ACC112 (cell line): ENCODE measurements at regions not wholly inside any gene's neighbourhood (a gene's known extent, or its start where the extent isn't known, plus 50 kb on each side); places are given as distances from the start of the nearest gene placed in this dataset.

Experiments used
- H2AFZ ChIP-seq: fragments of 200-600 bp; sonication (generic); one replicate; pipeline ENCODE4 v1.6.0; 2017; ENCODE audit warnings: antibody characterized with exemption, low read length; ENCODE audit not compliant: unreplicated experiment
- H3K27ac ChIP-seq: fragments of 200-600 bp; sonication (generic); 2 replicates; pipeline ENCODE4 v1.5.1; 2014; ENCODE audit warnings: low read depth, mild to moderate bottlenecking, antibody characterized with exemption, low read length, moderate library complexity
- H3K27me3 ChIP-seq: fragments of 200-600 bp; sonication (generic); 2 replicates; pipeline ENCODE4 v1.6.1; 2014; ENCODE audit warnings: mild to moderate bottlenecking, antibody characterized with exemption, low read length, moderate library complexity, mixed read lengths; ENCODE audit not compliant: insufficient read depth
- H3K36me3 ChIP-seq: fragments of 200-600 bp; sonication (generic); 2 replicates; pipeline ENCODE4 v1.6.1; 2016; ENCODE audit warnings: mild to moderate bottlenecking, antibody characterized with exemption, low read length, moderate library complexity, mixed read lengths; ENCODE audit not compliant: insufficient read depth
- H3K4me1 ChIP-seq: fragments of 200-600 bp; sonication (generic); one replicate; pipeline ENCODE4 v1.6.1; 2016; ENCODE audit warnings: low read length, mixed read lengths; ENCODE audit not compliant: insufficient read depth, unreplicated experiment, control insufficient read depth
- H3K4me3 ChIP-seq: fragments of 200-600 bp; sonication (generic); 2 replicates; pipeline ENCODE4 v1.5.1; 2014; ENCODE audit warnings: mild to moderate bottlenecking, low read depth, low read length
- H3K79me2 ChIP-seq: fragments of 200-600 bp; sonication (generic); one replicate; pipeline ENCODE4 v1.6.0; 2016; ENCODE audit warnings: low read length; ENCODE audit not compliant: control insufficient read depth, unreplicated experiment, insufficient read depth

DNA sequence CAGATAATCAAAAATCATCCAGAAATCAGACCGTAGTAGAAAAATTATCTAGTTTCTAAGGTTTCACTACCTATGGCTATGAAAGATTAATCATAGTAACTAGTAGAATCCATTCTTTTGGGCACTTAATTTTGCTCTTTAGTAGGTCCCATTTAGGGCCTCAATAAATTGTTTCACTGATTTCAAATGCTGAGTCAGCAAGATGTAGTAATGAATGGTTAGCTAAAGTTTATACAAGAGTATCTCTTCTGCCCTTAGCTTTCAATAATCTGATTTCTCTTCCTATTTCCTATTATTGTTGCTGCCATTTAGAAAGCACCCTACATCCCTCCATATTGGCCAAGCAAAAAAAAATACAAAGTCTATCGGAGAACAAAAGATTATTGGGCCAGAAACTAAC lies 283.2 kb upstream of the PCDH10 start:
- Histone ChIP-seq H2AFZ (no peak overlapping the region), H3K79me2 (no peaks in the 10 kb centered on the region)

DNA sequence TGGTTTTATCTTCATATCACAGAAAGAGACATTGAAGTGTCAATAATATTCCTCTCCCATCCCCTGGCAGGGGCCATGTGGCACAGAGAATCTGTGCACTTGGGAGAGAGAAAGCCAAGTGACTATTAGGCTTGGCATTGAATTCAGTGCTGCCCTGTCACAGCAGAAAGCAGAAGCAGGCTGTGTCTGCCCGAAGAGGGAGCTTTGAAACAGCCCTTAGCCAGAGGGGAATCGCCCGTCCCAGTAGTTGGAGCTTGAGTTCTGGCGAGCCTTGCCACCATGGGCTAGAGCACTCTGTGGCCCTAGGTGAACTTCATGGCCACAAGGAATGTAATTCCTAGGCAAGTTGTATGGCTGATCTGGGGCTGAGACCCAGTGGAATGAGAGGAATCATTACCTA lies 282.5 kb upstream of the PCDH10 start:
- no peak overlapping the region for H3K27ac ChIP-seq
- no peaks in the 10 kb centered on the region for H3K27me3 ChIP-seq
- H3K4me1 ChIP-seq: no peaks in the 10 kb centered on the region
- H3K36me3 ChIP-seq: no peaks in the 10 kb centered on the region
- H3K79me2 ChIP-seq: no peaks in the 10 kb centered on the region
- no peak overlapping the region for H2AFZ ChIP-seq
- H3K4me3 ChIP-seq: no peak overlapping the region

More for the DNA sequence above, 283.2 kb upstream of the PCDH10 start:
- no peaks in the 10 kb centered on the region for H3K36me3 ChIP-seq
- no peaks in the 10 kb centered on the region for H3K27me3 ChIP-seq
- no peak overlapping the region for H3K27ac ChIP-seq
- H3K4me1 ChIP-seq: no peaks in the 10 kb centered on the region
- no peak overlapping the region for H3K4me3 ChIP-seq

DNA sequence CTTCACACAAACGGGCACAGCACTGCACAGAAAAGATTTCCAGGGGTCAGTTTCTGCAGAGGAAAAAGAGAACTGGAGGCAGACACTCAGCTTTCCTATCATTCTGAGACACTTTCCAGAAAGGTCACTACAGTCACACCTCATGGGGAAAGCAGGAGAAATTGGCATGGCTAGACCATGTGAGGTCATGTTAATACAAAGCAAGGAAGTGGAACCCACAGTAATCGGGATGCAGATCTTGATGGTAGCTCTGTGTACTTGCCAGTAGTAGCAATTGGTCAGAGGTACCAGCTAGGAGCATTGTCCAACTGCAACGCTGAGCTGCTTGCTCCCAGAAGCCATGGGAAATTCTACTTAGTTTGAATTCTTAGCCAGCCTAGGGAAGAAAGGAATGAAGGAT lies 255.3 kb upstream of the PCDH10 start:
- no peaks in the 10 kb centered on the region for H3K36me3 ChIP-seq
- H3K4me3 ChIP-seq: no peak overlapping the region
- no peaks in the 10 kb centered on the region for H3K27me3 ChIP-seq
- H3K27ac ChIP-seq: no peak overlapping the region
- no peak overlapping the region for H2AFZ ChIP-seq
- H3K79me2 ChIP-seq: no peaks in the 10 kb centered on the region
- no peaks in the 10 kb centered on the region for H3K4me1 ChIP-seq

DNA sequence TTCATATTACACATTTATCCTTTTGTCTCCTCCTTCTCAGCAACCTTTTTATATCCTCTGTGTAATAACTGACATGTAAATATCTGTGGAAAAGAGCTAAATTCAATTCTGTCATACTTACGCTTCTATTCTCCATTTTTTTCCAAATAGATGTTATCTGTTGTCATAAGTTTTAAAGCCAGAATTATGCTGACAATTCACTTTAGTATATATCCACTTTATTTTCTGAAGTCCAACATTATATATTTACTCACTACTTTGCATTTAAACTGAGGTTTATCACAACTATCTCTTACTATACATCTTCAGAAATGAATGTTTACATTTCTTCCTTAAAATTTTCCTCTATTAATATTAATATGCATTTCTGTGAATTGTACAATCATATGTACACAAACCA lies 247.9 kb upstream of the PCDH10 start:
- H3K79me2 ChIP-seq: no peaks in the 10 kb centered on the region

DNA sequence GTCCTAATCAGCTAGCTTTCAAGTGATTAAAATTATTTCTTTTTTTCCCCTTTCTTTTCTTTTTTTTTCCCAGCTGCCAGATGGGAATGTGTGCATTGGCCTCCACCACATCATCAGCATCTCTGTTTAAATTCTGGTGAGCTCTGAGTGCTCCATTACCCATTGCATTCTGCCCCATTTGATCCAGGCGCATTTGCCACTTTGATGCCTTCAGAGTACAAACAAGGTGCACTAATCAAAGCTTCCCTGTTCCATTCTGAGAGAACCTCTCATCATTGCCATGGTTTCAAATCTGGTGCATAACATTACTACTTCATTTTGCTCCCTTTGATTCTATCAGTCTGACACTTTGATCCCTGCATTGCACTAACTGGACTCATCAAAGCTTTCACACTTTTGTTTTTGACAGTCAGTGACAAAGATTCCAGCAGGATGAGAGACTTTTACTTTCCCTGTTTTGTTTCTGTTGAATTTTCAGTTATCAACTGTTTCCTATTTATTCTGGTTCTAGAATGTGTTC lies 238.8 kb upstream of the PCDH10 start:
- no peak overlapping the region for H2AFZ ChIP-seq
- H3K79me2 ChIP-seq: no peaks in the 10 kb centered on the region
- no peak overlapping the region for H3K27ac ChIP-seq
- no peaks in the 10 kb centered on the region for H3K4me1 ChIP-seq
- no peak overlapping the region for H3K4me3 ChIP-seq
- no peaks in the 10 kb centered on the region for H3K27me3 ChIP-seq
- H3K36me3 ChIP-seq: no peaks in the 10 kb centered on the region

More for the DNA sequence above, 247.9 kb upstream of the PCDH10 start:
- Histone ChIP-seq H3K27ac (no peak overlapping the region), H3K4me1 (no peaks in the 10 kb centered on the region), H3K36me3 (no peaks in the 10 kb centered on the region), H3K27me3 (no peaks in the 10 kb centered on the region), H2AFZ (no peak overlapping the region), H3K4me3 (no peak overlapping the region)

DNA sequence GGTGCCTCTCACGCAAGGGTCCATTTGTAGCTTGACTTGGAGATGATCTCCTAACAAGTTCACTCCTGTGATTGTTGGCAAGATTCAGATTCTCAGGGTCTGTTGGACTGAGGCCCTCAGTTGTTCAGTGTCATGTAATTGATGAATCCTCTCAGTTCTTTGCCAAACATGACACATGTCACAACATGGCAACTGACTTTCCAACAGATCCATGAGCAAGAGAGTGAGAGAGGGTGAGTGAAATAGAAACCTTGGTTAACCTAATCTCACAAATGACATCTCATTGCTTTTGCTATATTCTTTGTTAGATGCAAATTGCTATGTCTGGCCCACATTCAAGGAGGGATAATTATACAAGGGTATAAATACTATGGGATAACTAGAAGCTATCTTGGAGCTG lies 231.0 kb upstream of the PCDH10 start:
- Histone ChIP-seq H2AFZ (no peak overlapping the region), H3K4me1 (no peaks in the 10 kb centered on the region)

DNA sequence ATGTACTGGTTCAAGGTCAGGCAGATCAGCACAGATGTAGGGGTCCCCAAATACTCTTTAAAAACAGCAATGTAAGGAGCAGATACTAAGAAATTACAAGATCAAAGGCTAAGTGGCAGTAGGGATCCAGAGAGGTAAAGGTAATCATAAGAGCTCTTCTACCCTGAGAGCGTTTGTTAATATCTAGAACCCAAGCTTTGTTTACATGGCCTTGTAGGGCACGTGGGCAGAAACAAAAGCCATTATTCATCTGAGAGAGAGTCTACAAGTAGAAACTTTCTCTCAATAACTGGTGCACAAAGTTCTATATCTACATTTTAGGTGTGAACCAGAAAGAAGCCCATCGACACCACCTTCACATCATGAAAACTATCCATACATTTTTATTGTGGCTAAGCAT lies 225.6 kb upstream of the PCDH10 start:
- Histone ChIP-seq H3K4me1 (no peaks in the 10 kb centered on the region), H3K79me2 (no peaks in the 10 kb centered on the region), H3K4me3 (no peak overlapping the region), H3K36me3 (no peaks in the 10 kb centered on the region), H3K27ac (no peak overlapping the region), H2AFZ (no peak overlapping the region), H3K27me3 (no peaks in the 10 kb centered on the region)

More for the DNA sequence above, 231.0 kb upstream of the PCDH10 start:
- Histone ChIP-seq H3K27ac (no peak overlapping the region), H3K4me3 (no peak overlapping the region), H3K79me2 (no peaks in the 10 kb centered on the region), H3K36me3 (no peaks in the 10 kb centered on the region), H3K27me3 (no peaks in the 10 kb centered on the region)

DNA sequence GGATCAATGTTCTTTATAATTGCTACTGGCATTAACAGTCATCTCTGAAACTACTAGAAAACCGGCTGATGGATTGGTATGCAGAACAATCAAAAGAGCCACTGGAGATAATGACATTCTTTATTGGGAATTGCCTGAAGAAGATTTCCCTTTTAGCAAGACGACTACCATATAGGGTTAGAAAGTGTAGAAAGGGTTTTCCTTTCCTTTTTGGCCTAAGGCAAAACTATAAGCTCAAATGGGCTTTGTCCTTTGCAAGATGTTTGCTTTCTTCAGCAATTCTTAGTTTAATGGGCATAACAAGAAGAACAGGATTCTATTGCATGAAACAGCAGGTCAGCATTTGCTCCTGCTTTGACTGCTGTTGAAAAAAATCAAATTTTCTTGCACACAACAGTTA lies 214.2 kb upstream of the PCDH10 start:
- Histone ChIP-seq H3K4me1 (no peaks in the 10 kb centered on the region), H3K36me3 (no peaks in the 10 kb centered on the region), H3K27me3 (no peaks in the 10 kb centered on the region), H2AFZ (no peak overlapping the region), H3K27ac (no peak overlapping the region), H3K4me3 (no peak overlapping the region), H3K79me2 (no peaks in the 10 kb centered on the region)

DNA sequence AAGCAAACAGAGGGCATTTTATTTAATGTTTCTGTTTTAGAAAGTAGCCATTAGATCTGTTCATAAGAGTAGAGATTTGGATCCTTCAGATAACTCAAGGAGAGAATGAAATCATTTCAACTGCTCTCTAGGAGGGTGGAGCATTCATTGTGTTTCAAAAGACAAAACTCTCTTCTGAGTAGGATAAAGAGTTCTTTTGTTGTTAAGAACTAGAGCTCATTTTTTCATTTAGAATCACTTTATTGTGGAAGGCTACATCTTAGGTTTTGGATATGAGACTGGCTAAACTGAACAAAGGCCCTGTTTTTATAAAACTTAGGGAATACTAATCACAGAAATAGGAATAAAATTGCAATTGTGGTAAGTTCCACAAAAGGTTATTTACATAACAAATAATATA lies 193.9 kb upstream of the PCDH10 start:
- H3K27me3 ChIP-seq: no peaks in the 10 kb centered on the region
- H3K27ac ChIP-seq: no peak overlapping the region
- H3K79me2 ChIP-seq: no peaks in the 10 kb centered on the region
- no peaks in the 10 kb centered on the region for H3K4me1 ChIP-seq
- no peaks in the 10 kb centered on the region for H3K36me3 ChIP-seq
- H3K4me3 ChIP-seq: no peak overlapping the region
- H2AFZ ChIP-seq: no peak overlapping the region

DNA sequence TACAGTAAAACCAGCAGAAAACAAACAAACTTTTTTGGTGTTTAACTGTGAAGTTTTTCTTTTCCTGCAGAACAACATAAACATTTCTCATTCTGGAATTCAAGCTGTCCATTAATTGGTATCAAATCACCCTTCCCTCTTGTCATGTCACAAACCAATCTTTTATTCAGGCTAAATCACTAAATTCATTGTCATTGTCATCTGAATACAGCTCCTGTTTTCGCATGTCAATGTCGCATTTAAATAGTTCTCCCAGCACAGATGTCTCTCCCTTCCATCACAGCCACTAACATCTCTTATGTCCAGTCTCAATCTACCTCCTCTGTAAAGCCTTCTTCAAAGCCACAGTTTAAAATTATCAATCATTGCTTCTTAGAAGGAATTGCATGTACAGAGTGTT lies 192.1 kb upstream of the PCDH10 start:
- Histone ChIP-seq H3K79me2 (no peaks in the 10 kb centered on the region), H3K27me3 (no peaks in the 10 kb centered on the region), H3K27ac (no peak overlapping the region), H3K4me1 (no peaks in the 10 kb centered on the region), H3K36me3 (no peaks in the 10 kb centered on the region), H3K4me3 (no peak overlapping the region), H2AFZ (no peak overlapping the region)

DNA sequence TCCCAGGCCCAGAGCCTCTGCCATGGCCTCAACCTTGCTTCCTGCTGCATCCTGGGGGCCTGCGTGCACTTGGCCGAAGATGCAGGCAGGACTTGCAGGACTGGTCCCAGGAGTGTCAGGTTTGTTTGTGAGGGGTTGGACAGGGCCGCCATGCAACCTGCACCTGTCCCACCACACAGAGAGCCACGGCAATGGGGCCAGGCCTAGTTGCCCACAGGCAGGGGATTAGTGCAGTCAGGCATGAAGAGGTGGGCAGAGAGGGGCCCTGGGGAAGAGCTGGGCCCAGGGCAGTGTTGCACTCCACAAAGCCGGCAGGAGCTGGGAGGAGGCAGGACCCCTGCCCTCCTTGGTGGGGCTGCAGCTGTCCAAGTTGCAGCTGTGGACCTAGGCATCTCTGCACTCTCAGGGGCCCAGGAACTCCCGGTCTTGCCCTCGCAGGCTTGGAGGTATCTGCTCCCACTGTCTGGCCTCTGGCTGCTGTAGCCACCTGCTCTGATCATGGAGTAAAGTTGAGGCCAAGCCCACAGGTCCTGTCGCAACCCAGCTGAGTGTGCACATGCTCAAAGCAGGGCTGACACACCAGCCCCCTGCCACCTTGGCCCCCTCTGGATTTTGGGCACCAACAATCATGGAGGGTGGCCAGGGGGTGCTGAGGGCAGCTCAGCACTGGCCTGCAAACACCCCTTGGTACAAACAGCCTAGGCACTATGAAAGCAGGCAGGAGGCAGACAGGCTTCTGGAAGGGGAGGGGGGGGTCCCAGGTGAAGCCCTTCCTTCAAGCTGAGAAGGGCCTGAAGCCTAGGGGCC lies 190.4 kb upstream of the PCDH10 start:
- Histone ChIP-seq H2AFZ (no peak overlapping the region), H3K27me3 (no peaks in the 10 kb centered on the region), H3K4me1 (no peaks in the 10 kb centered on the region), H3K4me3 (no peak overlapping the region), H3K27ac (no peak overlapping the region), H3K36me3 (no peaks in the 10 kb centered on the region), H3K79me2 (no peaks in the 10 kb centered on the region)
